ENCODE measurements at regions not wholly inside any gene's neighbourhood (a gene's known extent, or its start where the extent isn't known, plus 50 kb on each side); places are given as distances from the start of the nearest gene placed in this dataset.

DNA sequence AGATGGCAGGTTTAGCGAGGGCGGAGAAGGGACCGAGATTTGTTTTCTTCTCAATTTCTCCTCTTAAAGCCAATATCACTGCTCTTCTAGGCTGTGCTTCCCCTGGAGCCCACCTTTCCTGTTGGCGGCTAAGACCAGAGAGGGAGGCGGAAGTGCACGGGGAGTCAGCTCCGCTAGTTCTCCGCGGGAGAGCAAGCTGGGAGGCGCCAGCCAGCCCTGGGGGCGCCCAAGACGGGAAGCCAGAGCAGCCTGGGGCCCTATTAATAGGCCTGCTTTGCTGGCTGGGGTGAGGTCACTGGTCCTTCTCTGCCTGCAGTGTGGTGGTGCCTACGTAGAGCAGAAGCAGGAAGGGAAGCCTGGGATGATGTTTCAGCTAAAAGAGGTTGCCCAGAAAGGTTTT, 61.6 kb downstream of the LSM5 start:
- H3K27me3 Mint-ChIP-seq: peaks cover 46% of the 10 kb centered on the region in 2 donors
- POLR2A ChIA-PET (ENCODE audit: partially characterized antibody): no interaction called here

DNA sequence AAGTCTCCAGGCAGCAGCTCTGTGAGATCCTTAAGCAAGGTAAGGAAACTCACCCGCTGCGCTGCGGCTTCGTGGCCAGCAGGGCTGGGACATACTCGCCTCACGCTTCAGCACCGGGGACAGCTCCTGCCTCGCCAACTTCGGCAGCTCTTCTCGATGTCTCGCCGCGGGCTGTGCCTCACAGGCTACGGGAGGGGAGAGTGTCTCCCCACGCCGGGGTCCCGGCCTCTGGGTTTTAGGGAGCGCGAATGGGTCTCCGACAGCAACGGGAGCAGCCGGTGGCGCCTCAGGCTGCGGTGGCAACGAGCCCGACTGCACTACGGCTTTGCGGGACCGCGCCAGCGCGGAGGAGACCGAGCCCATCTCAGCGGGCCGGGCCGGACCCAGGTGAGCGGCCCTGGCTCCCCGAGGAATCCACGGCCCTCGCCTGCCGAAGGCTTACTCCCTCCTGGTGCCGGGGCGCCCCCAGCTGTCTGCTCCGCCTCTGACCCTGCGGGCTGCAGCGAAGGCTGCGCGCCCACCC, 62.4 kb downstream of the LSM5 start:
- H3K4me1 ChIP-seq (ENCODE audit: insufficient read depth, low read length): no peaks in the 10 kb centered on the region
- ChIA-PET POLR2A (ENCODE audit: partially characterized antibody) (no interaction called here), CTCF (ENCODE audit: partially characterized antibody) (no interaction called here)
- H3K4me3 ChIP-seq (ENCODE audit: low read length in 2 of 2): no peak overlapping the region
- H3K36me3 ChIP-seq (ENCODE audit: insufficient read depth, low read length): no peaks in the 10 kb centered on the region
- no peak overlapping the region for H3K27ac ChIP-seq (ENCODE audit: low read depth, low read length)
- peaks cover 14% of the 10 kb centered on the region for H3K27me3 ChIP-seq (ENCODE audit: insufficient read depth, low read length)
- no peak overlapping the region for H3K27ac Mint-ChIP-seq
- H3K27me3 Mint-ChIP-seq: peaks cover 40 to 46% of the 10 kb centered on the region in 2 donors
- intact Hi-C loops (cut with micrococcal nuclease): no loop called here
- peaks cover 0 to 5% of the 10 kb centered on the region in 2 donors for H3K36me3 Mint-ChIP-seq
- peaks cover 3 to 38% (median 20%) of the 10 kb centered on the region in 8 donors for H3K9me3 Mint-ChIP-seq
- no peaks in the 10 kb centered on the region for H3K9me3 ChIP-seq (ENCODE audit: control insufficient read depth in 1 of 2, low read length in 2 of 2)
- peak in 4 of 5 donors; percentile 30 to 53 (median 40) for DNase-seq
- H3K4me3 Mint-ChIP-seq: peak overlapping the region in 1 of 8 donors; percentile 27
- H3K4me1 Mint-ChIP-seq: no peaks in the 10 kb centered on the region

More for the DNA sequence above, 61.6 kb downstream of the LSM5 start:
- intact Hi-C loops (cut with micrococcal nuclease): no loop called here
- Mint-ChIP-seq H3K4me3 (no peak overlapping the region), H3K9me3 (peaks cover 3 to 38% (median 20%) of the 10 kb centered on the region in 8 donors), H3K36me3 (peaks cover 0 to 5% of the 10 kb centered on the region in 2 donors), H3K27ac (no peak overlapping the region), H3K4me1 (no peaks in the 10 kb centered on the region)
- H3K4me3 ChIP-seq (ENCODE audit: low read length in 2 of 2): no peak overlapping the region
- DNase-seq: no peak
- H3K9me3 ChIP-seq (ENCODE audit: control insufficient read depth in 1 of 2, low read length in 2 of 2): no peaks in the 10 kb centered on the region
- H3K27ac ChIP-seq (ENCODE audit: low read depth, low read length): no peak overlapping the region
- no peaks in the 10 kb centered on the region for H3K4me1 ChIP-seq (ENCODE audit: insufficient read depth, low read length)
- CTCF ChIA-PET (ENCODE audit: partially characterized antibody): no interaction called here
- H3K36me3 ChIP-seq (ENCODE audit: insufficient read depth, low read length): no peaks in the 10 kb centered on the region
- H3K27me3 ChIP-seq (ENCODE audit: insufficient read depth, low read length): peaks cover 14% of the 10 kb centered on the region

DNA sequence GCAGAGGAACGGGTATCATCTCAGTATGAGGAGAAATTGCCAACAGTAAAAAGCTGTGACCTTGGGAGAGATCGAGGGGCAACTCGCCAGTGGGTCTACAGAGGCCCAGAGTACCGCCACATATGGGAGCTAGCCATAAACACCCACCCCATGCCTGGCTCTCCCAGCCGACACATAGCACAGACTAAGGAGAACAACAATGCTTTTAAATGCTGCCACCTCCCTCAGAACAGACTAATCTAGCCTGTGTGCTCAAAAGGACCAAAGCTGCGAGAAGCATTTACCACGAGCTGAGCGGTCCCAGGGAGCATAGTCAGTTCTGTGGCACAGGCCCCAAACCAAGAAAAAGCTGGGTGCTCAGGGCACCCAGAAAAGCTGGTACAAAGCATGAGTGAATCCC, 73.3 kb downstream of the LSM5 start:
- no peaks in the 10 kb centered on the region for H3K36me3 ChIP-seq (ENCODE audit: insufficient read depth, low read length)
- no peaks in the 10 kb centered on the region for H3K27me3 ChIP-seq (ENCODE audit: insufficient read depth, low read length)
- no peak overlapping the region for H3K4me3 ChIP-seq (ENCODE audit: low read length in 2 of 2)
- no peaks in the 10 kb centered on the region for H3K4me1 ChIP-seq (ENCODE audit: insufficient read depth, low read length)
- Mint-ChIP-seq H3K9me3 (peaks cover 0 to 2% (median 0%) of the 10 kb centered on the region in 8 donors), H3K27me3 (peaks cover 5 to 7% of the 10 kb centered on the region in 2 donors), H3K27ac (no peak overlapping the region), H3K4me3 (no peak overlapping the region), H3K4me1 (no peaks in the 10 kb centered on the region), H3K36me3 (no peaks in the 10 kb centered on the region)
- H3K27ac ChIP-seq (ENCODE audit: low read depth, low read length): no peak overlapping the region
- DNase-seq: no peak
- intact Hi-C loops (cut with micrococcal nuclease): no loop called here
- CTCF ChIA-PET (ENCODE audit: partially characterized antibody): interaction anchor here (0.7 to 1.3 kb wide), 2 partner anchors 16 to 352 kb away, joined by 3 read pairs; no protein-coding TSS in a partner anchor
- POLR2A ChIA-PET (ENCODE audit: partially characterized antibody): no interaction called here
- no peaks in the 10 kb centered on the region for H3K9me3 ChIP-seq (ENCODE audit: control insufficient read depth in 1 of 2, low read length in 2 of 2)

DNA sequence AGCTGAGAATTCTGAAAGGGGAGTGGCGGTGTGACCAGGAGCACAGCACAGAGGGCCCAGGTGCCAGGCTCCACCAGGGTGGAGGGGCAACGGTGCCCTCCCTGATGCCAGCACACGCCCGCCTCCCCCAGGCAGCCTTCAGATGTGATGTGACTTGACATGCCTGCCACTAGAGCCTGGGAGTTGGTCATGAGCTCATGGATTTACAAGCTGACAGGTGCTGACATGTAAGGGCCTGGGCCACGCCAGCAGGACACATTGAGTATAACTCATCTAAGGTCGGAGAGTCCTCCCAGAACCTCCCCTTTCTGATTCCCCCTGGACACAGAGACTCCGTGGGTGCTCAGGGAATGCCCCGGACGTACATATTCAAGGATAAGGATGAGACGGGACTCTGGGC, 74.2 kb downstream of the LSM5 start:
- Histone ChIP-seq H3K27me3 (ENCODE audit: insufficient read depth, low read length) (no peaks in the 10 kb centered on the region), H3K4me3 (ENCODE audit: low read length in 2 of 2) (no peak overlapping the region), H3K36me3 (ENCODE audit: insufficient read depth, low read length) (no peaks in the 10 kb centered on the region), H3K4me1 (ENCODE audit: insufficient read depth, low read length) (no peaks in the 10 kb centered on the region), H3K9me3 (ENCODE audit: control insufficient read depth in 1 of 2, low read length in 2 of 2) (no peaks in the 10 kb centered on the region), H3K27ac (ENCODE audit: low read depth, low read length) (no peak overlapping the region)
- Mint-ChIP-seq H3K36me3 (no peaks in the 10 kb centered on the region), H3K27me3 (peaks cover 5 to 10% of the 10 kb centered on the region in 2 donors), H3K4me3 (no peak overlapping the region), H3K27ac (no peak overlapping the region), H3K9me3 (peaks cover 0 to 2% (median 0%) of the 10 kb centered on the region in 8 donors), H3K4me1 (no peaks in the 10 kb centered on the region)
- POLR2A ChIA-PET (ENCODE audit: partially characterized antibody): no interaction called here
- CTCF ChIA-PET (ENCODE audit: partially characterized antibody): interaction anchor here (1.3 kb wide), 1 partner anchor 17 kb away, joined by 3 read pairs; no protein-coding TSS in a partner anchor
- intact Hi-C loops (cut with micrococcal nuclease): no loop called here
- no peak for DNase-seq

DNA sequence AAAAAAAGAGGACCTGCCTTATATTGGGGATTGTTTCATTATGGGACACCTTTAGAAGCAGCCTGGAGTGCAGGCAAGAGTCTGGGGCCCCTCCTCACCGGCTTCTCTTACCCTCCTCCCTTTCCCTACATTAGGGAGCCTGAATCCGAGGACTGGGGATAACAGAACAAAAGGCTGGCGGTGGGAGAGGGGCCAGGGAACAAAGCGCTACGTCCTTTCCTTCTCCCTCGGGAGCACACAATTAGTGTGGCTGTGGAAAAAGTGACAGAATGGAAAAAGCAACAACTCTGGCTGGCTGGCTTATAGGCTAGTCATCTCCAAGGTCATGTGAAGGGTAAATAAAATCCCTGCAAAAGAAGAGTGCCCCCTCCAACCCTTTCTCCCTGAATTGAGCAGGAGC, 74.7 kb downstream of the LSM5 start:
- Mint-ChIP-seq H3K36me3 (no peaks in the 10 kb centered on the region), H3K4me1 (no peaks in the 10 kb centered on the region), H3K27me3 (peaks cover 5 to 10% of the 10 kb centered on the region in 2 donors), H3K27ac (no peak overlapping the region), H3K9me3 (peaks cover 0 to 2% (median 0%) of the 10 kb centered on the region in 8 donors), H3K4me3 (no peak overlapping the region)
- H3K27me3 ChIP-seq (ENCODE audit: insufficient read depth, low read length): no peaks in the 10 kb centered on the region
- H3K36me3 ChIP-seq (ENCODE audit: insufficient read depth, low read length): no peaks in the 10 kb centered on the region
- intact Hi-C loops (cut with micrococcal nuclease): no loop called here
- no peak overlapping the region for H3K4me3 ChIP-seq (ENCODE audit: low read length in 2 of 2)
- DNase-seq: no peak
- CTCF ChIA-PET (ENCODE audit: partially characterized antibody): no interaction called here
- no peak overlapping the region for H3K27ac ChIP-seq (ENCODE audit: low read depth, low read length)
- POLR2A ChIA-PET (ENCODE audit: partially characterized antibody): no interaction called here
- no peaks in the 10 kb centered on the region for H3K9me3 ChIP-seq (ENCODE audit: control insufficient read depth in 1 of 2, low read length in 2 of 2)
- H3K4me1 ChIP-seq (ENCODE audit: insufficient read depth, low read length): no peaks in the 10 kb centered on the region

DNA sequence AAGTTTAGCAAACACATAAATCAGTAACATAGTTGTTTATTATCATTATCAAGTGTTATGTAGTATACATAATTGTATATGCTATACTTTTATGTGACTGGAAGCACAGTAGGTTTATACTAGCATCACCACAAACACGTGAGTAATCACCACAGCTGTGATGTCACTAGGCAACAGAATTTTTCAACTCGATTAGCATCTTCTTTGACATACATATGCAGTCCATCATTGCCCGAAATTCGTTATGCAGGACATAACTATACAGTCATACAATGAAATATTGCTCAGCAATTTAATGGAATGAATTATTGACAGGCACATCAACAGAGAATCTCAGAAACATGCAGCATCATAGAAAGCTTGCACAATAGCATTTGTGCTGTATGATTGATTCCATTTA, 77.7 kb downstream of the LSM5 start:
- Mint-ChIP-seq H3K4me1 (no peaks in the 10 kb centered on the region), H3K27ac (no peak overlapping the region), H3K9me3 (peaks cover 0 to 2% (median 0%) of the 10 kb centered on the region in 8 donors), H3K4me3 (no peak overlapping the region), H3K36me3 (no peaks in the 10 kb centered on the region), H3K27me3 (peaks cover 3 to 9% of the 10 kb centered on the region in 2 donors)
- Histone ChIP-seq H3K36me3 (ENCODE audit: insufficient read depth, low read length) (no peaks in the 10 kb centered on the region), H3K4me1 (ENCODE audit: insufficient read depth, low read length) (no peaks in the 10 kb centered on the region), H3K27ac (ENCODE audit: low read depth, low read length) (no peak overlapping the region), H3K27me3 (ENCODE audit: insufficient read depth, low read length) (no peaks in the 10 kb centered on the region), H3K9me3 (ENCODE audit: control insufficient read depth in 1 of 2, low read length in 2 of 2) (no peaks in the 10 kb centered on the region), H3K4me3 (ENCODE audit: low read length in 2 of 2) (no peak overlapping the region)
- ChIA-PET POLR2A (ENCODE audit: partially characterized antibody) (no interaction called here), CTCF (ENCODE audit: partially characterized antibody) (no interaction called here)
- no peak for DNase-seq
- intact Hi-C loops (cut with micrococcal nuclease): no loop called here

DNA sequence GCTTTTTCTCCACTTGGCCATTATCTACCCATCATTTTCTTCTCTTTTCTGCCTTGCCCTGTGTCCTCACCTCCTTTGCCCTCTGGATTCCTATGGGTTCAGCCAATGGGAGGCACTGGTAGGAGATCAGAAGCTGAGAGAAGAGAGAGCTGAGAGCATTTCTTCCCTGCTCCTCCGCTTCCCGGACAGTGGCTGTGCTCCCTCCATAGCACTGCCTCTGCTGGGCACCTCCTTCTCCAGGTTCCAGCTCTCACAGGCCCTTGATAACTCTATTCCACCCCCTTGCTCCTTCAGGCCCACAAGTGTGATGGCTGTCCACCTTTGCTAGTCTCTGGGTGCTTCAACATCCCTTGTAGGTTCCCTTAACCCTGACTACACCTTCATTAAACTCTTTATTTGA, 79.6 kb downstream of the LSM5 start:
- no peaks in the 10 kb centered on the region for H3K4me1 ChIP-seq (ENCODE audit: insufficient read depth, low read length)
- no peak for DNase-seq
- H3K36me3 ChIP-seq (ENCODE audit: insufficient read depth, low read length): no peaks in the 10 kb centered on the region
- intact Hi-C loops (cut with micrococcal nuclease): no loop called here
- peaks cover 3 to 10% of the 10 kb centered on the region in 2 donors for H3K27me3 Mint-ChIP-seq
- POLR2A ChIA-PET (ENCODE audit: partially characterized antibody): no interaction called here
- CTCF ChIA-PET (ENCODE audit: partially characterized antibody): no interaction called here
- H3K27ac ChIP-seq (ENCODE audit: low read depth, low read length): no peak overlapping the region
- H3K27ac Mint-ChIP-seq: no peak overlapping the region
- H3K4me1 Mint-ChIP-seq: no peaks in the 10 kb centered on the region
- H3K9me3 ChIP-seq (ENCODE audit: control insufficient read depth in 1 of 2, low read length in 2 of 2): no peaks in the 10 kb centered on the region
- H3K36me3 Mint-ChIP-seq: no peaks in the 10 kb centered on the region
- H3K27me3 ChIP-seq (ENCODE audit: insufficient read depth, low read length): no peaks in the 10 kb centered on the region
- H3K4me3 ChIP-seq (ENCODE audit: low read length in 2 of 2): no peak overlapping the region
- H3K4me3 Mint-ChIP-seq: no peak overlapping the region
- no peaks in the 10 kb centered on the region for H3K9me3 Mint-ChIP-seq

DNA sequence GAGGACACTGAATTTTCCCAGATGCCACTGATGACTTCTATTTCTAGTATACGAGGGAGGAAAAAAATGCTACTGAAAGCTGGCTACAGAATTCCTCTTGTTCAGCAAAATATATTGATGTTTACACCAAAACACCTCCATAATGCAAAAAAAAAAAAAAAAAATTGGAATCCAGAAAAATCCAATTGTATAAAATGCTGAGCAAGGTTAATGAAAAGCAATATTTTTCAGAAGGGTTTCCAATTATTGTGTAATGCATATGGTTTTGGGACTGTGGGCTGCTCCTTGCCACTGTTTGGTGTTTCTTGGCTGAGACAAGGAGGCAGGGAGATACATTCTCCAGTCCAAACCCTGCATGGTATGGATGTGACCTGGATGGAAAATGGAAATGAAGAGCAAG, 83.8 kb downstream of the LSM5 start:
- no peak overlapping the region for H3K4me3 ChIP-seq (ENCODE audit: low read length in 2 of 2)
- H3K27me3 ChIP-seq (ENCODE audit: insufficient read depth, low read length): no peaks in the 10 kb centered on the region
- intact Hi-C loops (cut with micrococcal nuclease): no loop called here
- H3K4me1 ChIP-seq (ENCODE audit: insufficient read depth, low read length): no peaks in the 10 kb centered on the region
- H3K4me3 Mint-ChIP-seq: no peak overlapping the region
- no peaks in the 10 kb centered on the region for H3K4me1 Mint-ChIP-seq
- no peaks in the 10 kb centered on the region for H3K9me3 Mint-ChIP-seq
- ChIA-PET POLR2A (ENCODE audit: partially characterized antibody) (no interaction called here), CTCF (ENCODE audit: partially characterized antibody) (no interaction called here)
- H3K27me3 Mint-ChIP-seq: peaks cover 7 to 13% of the 10 kb centered on the region in 2 donors
- no peaks in the 10 kb centered on the region for H3K36me3 ChIP-seq (ENCODE audit: insufficient read depth, low read length)
- no peak overlapping the region for H3K27ac ChIP-seq (ENCODE audit: low read depth, low read length)
- no peaks in the 10 kb centered on the region for H3K9me3 ChIP-seq (ENCODE audit: control insufficient read depth in 1 of 2, low read length in 2 of 2)
- DNase-seq: no peak
- no peaks in the 10 kb centered on the region for H3K36me3 Mint-ChIP-seq
- H3K27ac Mint-ChIP-seq: no peak overlapping the region
